ENCODE measurements at regions not wholly inside any gene's neighbourhood (a gene's known extent, or its start where the extent isn't known, plus 50 kb on each side); places are given as distances from the start of the nearest gene placed in this dataset.
"Not testable (repeated sequence)": the region's sequence is repeated elsewhere in the genome, so short reads cannot be mapped to it uniquely, and the experiment has no call there.

DNA sequence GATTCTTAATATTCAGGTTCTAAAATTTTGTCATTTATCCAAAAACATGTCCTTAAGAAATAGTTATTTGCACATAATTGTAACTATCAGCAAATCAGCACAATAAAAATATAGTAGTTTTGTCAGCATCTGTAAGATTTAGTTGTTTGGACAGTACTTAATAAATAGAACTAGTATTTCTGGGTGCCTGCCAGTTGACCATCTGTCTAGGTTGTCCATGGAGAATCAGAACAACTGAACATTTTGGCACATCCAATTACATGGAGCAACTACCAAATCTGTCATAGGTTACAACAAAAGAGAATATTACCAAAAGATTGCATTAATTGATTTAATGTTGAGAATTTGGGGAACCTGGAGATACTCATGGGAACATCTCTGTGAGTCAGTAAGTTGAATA, 305.5 kb upstream of the TACR3 start:
- no peak overlapping the region for H3K4me3 ChIP-seq (replicated peaks; ENCODE audit: low read depth, low read length)
- no peak for DNase-seq (ENCODE audit: extremely low read depth, low read depth)
- TF ChIP-seq CTCF (IDR thresholded peaks at IDR 0.05; ENCODE audit: low read depth, low read length, missing control alignments), result no peak

DNA sequence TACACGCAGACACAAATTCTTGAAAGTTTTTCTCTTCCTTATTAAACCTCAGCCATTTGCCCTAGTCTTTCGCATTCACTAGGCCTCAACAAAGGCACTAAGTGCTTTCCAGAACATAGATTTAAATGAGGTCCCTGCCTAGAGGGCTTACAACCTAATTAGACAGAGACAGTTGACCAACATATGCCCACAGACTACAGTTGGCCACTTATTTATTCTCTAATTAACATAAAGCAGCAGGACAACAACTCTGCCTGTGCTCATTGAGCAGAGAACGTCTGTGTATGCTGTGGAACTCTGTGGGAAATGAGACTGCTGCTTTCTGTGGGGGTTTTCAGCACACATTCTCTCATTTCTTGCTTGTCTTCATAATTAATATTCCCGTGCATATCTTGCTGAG, 303.0 kb upstream of the TACR3 start:
- no peak for DNase-seq (ENCODE audit: extremely low read depth, low read depth)

GRCh38 chr4:104022226-104022625, 302.4 kb upstream of the TACR3 start:
- DNase-seq (ENCODE audit: extremely low read depth, low read depth), result no peak
- H3K4me3 ChIP-seq (replicated peaks; ENCODE audit: low read depth, low read length), result no peak overlapping the region
- TF ChIP-seq CTCF (IDR thresholded peaks at IDR 0.05; ENCODE audit: low read depth, low read length, missing control alignments), result no peak

More for the DNA sequence above, 303.0 kb upstream of the TACR3 start:
- TF ChIP-seq CTCF (IDR thresholded peaks at IDR 0.05; ENCODE audit: low read depth, low read length, missing control alignments), result no peak
- H3K4me3 ChIP-seq (replicated peaks; ENCODE audit: low read depth, low read length), result no peak overlapping the region

DNA sequence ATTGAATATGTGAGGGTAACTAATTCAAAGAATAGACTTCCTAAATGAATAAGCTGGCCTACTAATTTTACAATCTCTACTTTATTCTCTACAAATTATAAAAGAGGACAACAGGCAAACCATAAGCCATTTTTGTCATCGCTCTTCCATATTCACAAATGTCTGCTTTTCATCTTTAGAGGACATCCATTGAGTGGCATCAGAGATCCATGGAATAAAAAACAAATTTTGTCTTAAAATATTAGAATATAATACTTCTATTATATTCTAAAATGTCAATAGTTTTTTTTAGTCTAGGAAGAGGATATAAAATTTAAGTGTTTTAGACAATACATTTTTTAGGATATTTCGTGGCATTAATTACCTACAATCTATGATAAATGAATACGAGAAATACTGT, 300.9 kb upstream of the TACR3 start:
- no peak for TF ChIP-seq CTCF (IDR thresholded peaks at IDR 0.05; ENCODE audit: low read depth, low read length, missing control alignments)
- DNase-seq (ENCODE audit: extremely low read depth, low read depth), result no peak
- H3K4me3 ChIP-seq (replicated peaks; ENCODE audit: low read depth, low read length), result no peak overlapping the region

DNA sequence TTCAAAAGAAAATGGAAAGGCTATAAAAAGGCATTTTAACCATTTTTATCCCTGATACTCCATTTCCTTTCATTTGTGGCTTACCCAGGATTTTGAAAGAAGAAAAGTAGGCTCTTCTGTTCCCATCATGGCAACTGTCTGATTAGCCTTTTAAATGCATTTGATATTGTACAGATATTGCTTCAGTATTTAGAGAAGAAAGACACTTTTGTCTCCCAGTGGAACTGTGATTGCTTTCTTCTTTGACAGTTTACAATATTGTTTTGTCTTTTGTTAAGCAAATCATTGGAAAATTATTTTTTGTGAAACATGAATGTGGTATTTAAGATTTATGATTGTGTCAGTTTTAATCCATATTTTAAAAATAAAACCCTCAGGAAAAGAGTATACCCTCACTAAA, 297.4 kb upstream of the TACR3 start:
- no peak overlapping the region for H3K4me3 ChIP-seq (replicated peaks; ENCODE audit: low read depth, low read length)
- no peak for DNase-seq (ENCODE audit: extremely low read depth, low read depth)
- no peak for TF ChIP-seq CTCF (IDR thresholded peaks at IDR 0.05; ENCODE audit: low read depth, low read length, missing control alignments)

DNA sequence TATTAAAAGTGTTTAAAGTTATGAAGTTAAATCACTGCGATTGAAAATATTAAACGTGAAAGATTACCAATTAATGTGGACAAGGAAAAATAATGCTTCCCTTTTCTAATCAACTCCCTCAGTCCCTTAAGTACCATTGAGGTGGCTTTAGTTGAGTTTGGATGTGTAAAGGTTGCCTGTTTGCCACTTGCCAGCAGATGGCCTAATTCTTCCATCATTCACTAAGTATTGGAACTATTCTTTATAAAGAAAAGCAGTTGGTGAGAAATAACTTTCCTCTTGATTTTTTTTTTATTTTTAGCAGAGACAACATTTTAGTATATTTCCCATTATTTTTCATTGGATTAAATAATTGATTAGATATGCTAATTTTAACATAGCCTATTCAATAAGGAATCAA, 295.9 kb upstream of the TACR3 start:
- no peak for DNase-seq (ENCODE audit: extremely low read depth, low read depth)
- TF ChIP-seq CTCF (IDR thresholded peaks at IDR 0.05; ENCODE audit: low read depth, low read length, missing control alignments), result peak; percentile 3
- H3K4me3 ChIP-seq (replicated peaks; ENCODE audit: low read depth, low read length), result no peak overlapping the region

DNA sequence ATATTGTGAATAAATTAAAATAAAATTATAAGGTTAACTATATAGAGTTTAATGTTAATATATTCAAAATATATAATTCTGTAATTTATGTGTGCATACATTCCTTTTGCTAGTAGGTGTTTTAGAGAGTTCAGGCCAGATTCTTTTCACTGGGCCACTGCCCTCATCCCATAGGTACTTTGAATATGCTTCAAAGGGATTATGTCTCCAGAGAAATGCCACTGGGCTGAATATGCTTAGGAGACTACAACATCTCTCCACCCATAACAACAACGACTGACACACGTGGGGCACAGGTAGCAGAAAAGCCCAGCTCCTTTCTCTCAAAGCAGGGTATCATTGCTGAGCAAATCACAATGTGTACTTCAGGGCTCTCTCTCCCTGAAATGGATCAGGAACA, 290.9 kb upstream of the TACR3 start:
- TF ChIP-seq CTCF (IDR thresholded peaks at IDR 0.05; ENCODE audit: low read depth, low read length, missing control alignments), result no peak
- no peak for DNase-seq (ENCODE audit: extremely low read depth, low read depth)
- H3K4me3 ChIP-seq (replicated peaks; ENCODE audit: low read depth, low read length), result no peak overlapping the region

DNA sequence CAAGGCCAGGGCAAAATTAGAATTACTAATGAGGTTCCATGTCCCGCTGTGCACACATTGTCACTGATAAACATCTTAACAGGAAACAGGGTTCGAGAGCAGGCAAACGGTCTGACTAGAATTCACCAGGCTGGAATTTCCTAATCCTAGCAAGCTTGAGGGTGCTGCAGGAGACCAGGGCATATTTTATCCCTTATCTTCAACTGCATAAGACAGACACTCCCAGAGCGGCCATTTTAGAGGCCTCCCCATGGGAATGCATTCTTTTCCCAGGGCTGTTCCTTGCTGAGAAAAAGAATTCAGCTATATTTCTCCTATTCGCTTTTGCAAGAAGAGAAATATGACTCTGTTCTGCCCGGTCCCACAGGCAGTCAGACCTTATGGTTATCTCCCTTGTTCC, 282.5 kb upstream of the TACR3 start:
- not testable (repeated sequence) for H3K4me3 ChIP-seq (replicated peaks; ENCODE audit: low read depth, low read length); DNase-seq (ENCODE audit: extremely low read depth, low read depth)

All from HFF-Myc (cell line).